Mesendoderm (in vitro differentiated cells): ENCODE measurements at regions not wholly inside any gene's neighbourhood (a gene's known extent, or its start where the extent isn't known, plus 50 kb on each side); places are given as distances from the start of the nearest gene placed in this dataset.

Source experiments
- DNase-seq: peaks from one replicate; pipeline ENCODE4 v3.0.0; 2013
- H2AK5ac ChIP-seq: 2 replicates; pipeline ENCODE4 v1.6.1; 2013; ENCODE audit warnings: low read length, inconsistent platforms
- H2BK120ac ChIP-seq: 2 replicates; pipeline ENCODE4 v1.6.1; 2013; ENCODE audit warnings: low read depth, mild to moderate bottlenecking, low read length, moderate library complexity, mixed read lengths
- H2BK15ac ChIP-seq: replicated peaks from 2 replicates; pipeline ENCODE4 v1.6.1; 2013; ENCODE audit warnings: low read depth, mild to moderate bottlenecking, moderate library complexity
- H2BK5ac ChIP-seq: 2 replicates; pipeline ENCODE4 v1.6.1; 2013; ENCODE audit warnings: low read length, inconsistent platforms
- H3K18ac ChIP-seq: 2 replicates; pipeline ENCODE4 v1.6.1; 2013; ENCODE audit warnings: mild to moderate bottlenecking, low read length, mixed read lengths
- H3K23ac ChIP-seq: one replicate; pipeline ENCODE4 v1.6.1; 2013; ENCODE audit warnings: low read length
- H3K27ac ChIP-seq: 2 replicates; pipeline ENCODE4 v1.5.1; 2013; ENCODE audit warnings: low read depth, mild to moderate bottlenecking, inconsistent platforms, low read length, moderate library complexity
- H3K27me3 ChIP-seq: 2 replicates; pipeline ENCODE4 v1.6.1; 2013; ENCODE audit warnings: low read length, control low read depth, mild to moderate bottlenecking, inconsistent platforms; ENCODE audit not compliant: insufficient read depth, poor library complexity
- H3K36me3 ChIP-seq: 2 replicates; pipeline ENCODE4 v1.6.1; 2013; ENCODE audit warnings: low read length, inconsistent platforms; ENCODE audit not compliant: control insufficient read depth, insufficient read depth
- H3K4ac ChIP-seq: one replicate; pipeline ENCODE4 v1.6.1; 2013; ENCODE audit warnings: low read depth, mild to moderate bottlenecking, low read length, moderate library complexity
- H3K4me1 ChIP-seq: 2 replicates; pipeline ENCODE4 v1.6.1; 2013; ENCODE audit warnings: low read depth, low read length, inconsistent platforms; ENCODE audit not compliant: control insufficient read depth
- H3K4me2 ChIP-seq: 2 replicates; pipeline ENCODE4 v1.6.1; 2013; ENCODE audit warnings: low read length
- H3K4me3 ChIP-seq: 2 replicates; pipeline ENCODE4 v1.5.1; 2013; ENCODE audit warnings: mild to moderate bottlenecking, low read length
- H3K56ac ChIP-seq: one replicate; pipeline ENCODE4 v1.6.1; 2013; ENCODE audit warnings: low read length
- H3K79me1 ChIP-seq: 2 replicates; pipeline ENCODE4 v1.6.1; 2013; ENCODE audit warnings: low read length, inconsistent platforms
- H3K79me2 ChIP-seq: 2 replicates; pipeline ENCODE4 v1.6.1; 2013; ENCODE audit warnings: mild to moderate bottlenecking, low read length; ENCODE audit not compliant: control insufficient read depth, insufficient read depth
- H3K9ac ChIP-seq: 2 replicates; pipeline ENCODE4 v1.6.1; 2013; ENCODE audit warnings: low read length, inconsistent platforms
- H4K5ac ChIP-seq: one replicate; pipeline ENCODE4 v1.6.1; 2013; ENCODE audit warnings: low read length
- H4K8ac ChIP-seq: one replicate; pipeline ENCODE4 v1.6.1; 2013; ENCODE audit warnings: low read depth, mild to moderate bottlenecking, control low read depth, low read length, moderate library complexity
- WGBS: extraction: QIAGEN DNeasy Blood & Tissue Kit; methylation state at CpG from one replicate; pipeline ENCODE4 v1.1.7; 2013; ENCODE audit warnings: low lambda C conversion rate, missing lambda C conversion rate; ENCODE audit not compliant: insufficient coverage; ENCODE audit errors: extremely low coverage; 5-methylcytosine and 5-hydroxymethylcytosine counted together

GRCh38 chr2:235391921-235392615 lies 101.8 kb upstream of the AGAP1 start:
- Histone ChIP-seq H3K4me2 (no peak overlapping the region), H3K4ac (no peak overlapping the region), H3K79me1 (no peaks in the 10 kb centered on the region), H2AK5ac (no peak overlapping the region), H4K8ac (no peak overlapping the region), H3K36me3 (no peaks in the 10 kb centered on the region), H3K23ac (no peak overlapping the region), H3K4me1 (no peaks in the 10 kb centered on the region), H3K56ac (no peak overlapping the region), H3K9ac (no peak overlapping the region), H3K79me2 (no peaks in the 10 kb centered on the region), H4K5ac (no peak overlapping the region), H2BK5ac (no peak overlapping the region), H2BK120ac (no peak overlapping the region), H3K27ac (no peak overlapping the region), H3K18ac (no peak overlapping the region), H2BK15ac (no peak overlapping the region), H3K4me3 (no peak overlapping the region), H3K27me3 (no peaks in the 10 kb centered on the region)
- DNase-seq, result no peak
- no CpG with 5 or more reads among the region's 28 CpGs for WGBS

- Histone ChIP-seq H2AK5ac (no peak overlapping the region), H3K9ac (no peak overlapping the region), H2BK120ac (no peak overlapping the region), H2BK5ac (no peak overlapping the region), H4K8ac (no peak overlapping the region), H3K4me1 (no peaks in the 10 kb centered on the region), H3K4ac (no peak overlapping the region), H3K18ac (no peak overlapping the region), H3K27me3 (no peaks in the 10 kb centered on the region), H3K56ac (no peak overlapping the region), H2BK15ac (no peak overlapping the region), H3K79me1 (no peaks in the 10 kb centered on the region), H3K4me3 (no peak overlapping the region), H3K27ac (no peak overlapping the region), H3K36me3 (no peaks in the 10 kb centered on the region), H3K79me2 (no peaks in the 10 kb centered on the region), H3K23ac (no peak overlapping the region), H4K5ac (no peak overlapping the region), H3K4me2 (no peak overlapping the region)
- peak; percentile 49 for DNase-seq
- WGBS, result no CpG with 5 or more reads among the region's 12 CpGs
These were observed 99.5 kb upstream of the AGAP1 start for GRCh38 chr2:235394278-235394828.

- Histone ChIP-seq H3K4ac (no peak overlapping the region), H3K4me2 (no peak overlapping the region), H4K8ac (no peak overlapping the region), H3K4me1 (no peaks in the 10 kb centered on the region), H3K56ac (no peak overlapping the region), H3K23ac (no peak overlapping the region), H2BK5ac (no peak overlapping the region), H3K4me3 (no peak overlapping the region), H3K36me3 (no peaks in the 10 kb centered on the region), H2BK15ac (no peak overlapping the region), H2BK120ac (no peak overlapping the region), H3K27ac (no peak overlapping the region), H3K27me3 (no peaks in the 10 kb centered on the region), H3K9ac (no peak overlapping the region), H3K79me2 (no peaks in the 10 kb centered on the region), H2AK5ac (no peak overlapping the region), H3K79me1 (no peaks in the 10 kb centered on the region), H4K5ac (no peak overlapping the region), H3K18ac (no peak overlapping the region)
- WGBS, result no CpG with 5 or more reads among the region's 8 CpGs
- no peak for DNase-seq
These were observed 97.6 kb upstream of the AGAP1 start for GRCh38 chr2:235396071-235396846.

DNA sequence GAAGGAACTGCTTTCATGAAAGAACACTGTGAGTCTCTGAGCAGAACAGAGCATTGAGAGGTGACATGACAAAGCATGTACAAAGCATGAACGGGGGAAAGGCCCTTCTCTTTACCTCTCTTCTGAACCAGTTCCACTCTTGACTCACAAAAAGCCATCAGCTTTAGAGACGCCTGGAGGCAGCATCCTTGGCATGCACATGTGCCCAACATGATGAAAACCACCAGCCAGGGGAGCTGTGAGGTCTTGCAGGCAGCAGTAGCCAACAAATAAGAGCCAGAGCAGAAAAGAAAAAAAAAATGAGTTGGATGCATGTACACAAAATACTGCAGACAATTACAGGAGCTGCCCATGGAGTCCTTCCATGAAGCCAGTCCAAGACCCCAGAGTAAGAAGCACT lies 95.5 kb upstream of the AGAP1 start:
- Histone ChIP-seq H2BK15ac (no peak overlapping the region), H3K4me2 (no peak overlapping the region), H3K4me3 (no peak overlapping the region), H4K8ac (no peak overlapping the region), H2BK120ac (no peak overlapping the region), H3K79me1 (no peaks in the 10 kb centered on the region), H3K9ac (no peak overlapping the region), H3K56ac (no peak overlapping the region), H4K5ac (no peak overlapping the region), H3K27ac (no peak overlapping the region), H3K23ac (no peak overlapping the region), H3K27me3 (no peaks in the 10 kb centered on the region), H3K36me3 (no peaks in the 10 kb centered on the region), H3K4ac (no peak overlapping the region), H3K4me1 (no peaks in the 10 kb centered on the region), H3K18ac (no peak overlapping the region), H3K79me2 (no peaks in the 10 kb centered on the region), H2AK5ac (no peak overlapping the region), H2BK5ac (no peak overlapping the region)
- DNase-seq, result no peak
- WGBS, result no CpG with 5 or more reads among the region's 2 CpGs

DNA sequence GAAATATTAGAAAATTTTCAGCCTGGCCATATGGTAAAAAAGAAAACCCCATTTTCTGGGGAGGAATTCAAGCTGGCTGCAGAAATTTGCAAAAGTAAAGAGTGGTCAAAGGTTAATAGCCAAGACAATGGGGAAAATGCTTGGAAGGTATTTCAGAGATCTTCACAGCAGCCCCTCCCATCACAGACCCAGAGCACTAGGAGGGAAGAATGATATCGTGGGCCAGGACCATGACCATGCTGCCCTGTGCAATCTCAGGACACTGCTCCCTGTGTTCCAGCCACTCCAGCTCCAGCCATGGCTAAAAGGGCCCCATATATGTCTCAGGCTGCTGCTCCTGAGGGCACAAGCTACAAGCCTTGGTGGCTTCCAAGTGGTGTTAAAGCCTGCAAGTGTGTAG lies 93.9 kb upstream of the AGAP1 start:
- Histone ChIP-seq H2AK5ac (no peak overlapping the region), H3K79me1 (no peaks in the 10 kb centered on the region), H3K79me2 (no peaks in the 10 kb centered on the region), H3K27me3 (no peaks in the 10 kb centered on the region), H3K4me2 (no peak overlapping the region), H3K36me3 (no peaks in the 10 kb centered on the region), H3K18ac (no peak overlapping the region), H4K5ac (no peak overlapping the region), H3K4ac (no peak overlapping the region), H3K23ac (no peak overlapping the region), H3K27ac (no peak overlapping the region), H3K4me1 (no peaks in the 10 kb centered on the region), H2BK15ac (no peak overlapping the region), H3K4me3 (no peak overlapping the region), H3K9ac (no peak overlapping the region), H4K8ac (no peak overlapping the region), H2BK120ac (no peak overlapping the region), H3K56ac (no peak overlapping the region), H2BK5ac (no peak overlapping the region)
- no CpG with 5 or more reads among the region's 1 CpG for WGBS
- no peak for DNase-seq
